ENCODE measurements at regions not wholly inside any gene's neighbourhood (a gene's known extent, or its start where the extent isn't known, plus 50 kb on each side); places are given as distances from the start of the nearest gene placed in this dataset.

DNA sequence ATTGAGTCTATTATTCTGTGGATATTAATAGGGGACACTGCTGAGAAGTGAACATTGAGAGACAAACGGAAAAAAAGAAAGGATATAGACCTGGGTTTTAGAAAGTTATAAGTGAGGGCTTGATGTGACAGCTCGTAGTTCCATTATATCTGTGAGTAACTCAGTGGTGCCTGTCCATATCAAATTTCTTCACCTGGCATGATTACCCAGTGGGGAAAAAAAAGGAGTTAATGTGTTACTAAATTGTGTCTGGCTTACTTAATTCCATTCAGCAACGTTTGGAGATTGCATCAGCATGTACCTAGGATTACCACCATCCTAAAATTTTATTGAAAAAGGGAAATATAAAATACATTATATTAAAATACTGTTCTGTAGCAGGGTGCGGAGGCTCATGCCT is 1249.9 kb downstream of the SLC16A7 start:
- no peak for DNase-seq
- in situ Hi-C loops (cut with MboI; ENCODE audit: low pct_unique_long_range_greater_than_20kb, low sequenced_read_pairs), result no loop called here

DNA sequence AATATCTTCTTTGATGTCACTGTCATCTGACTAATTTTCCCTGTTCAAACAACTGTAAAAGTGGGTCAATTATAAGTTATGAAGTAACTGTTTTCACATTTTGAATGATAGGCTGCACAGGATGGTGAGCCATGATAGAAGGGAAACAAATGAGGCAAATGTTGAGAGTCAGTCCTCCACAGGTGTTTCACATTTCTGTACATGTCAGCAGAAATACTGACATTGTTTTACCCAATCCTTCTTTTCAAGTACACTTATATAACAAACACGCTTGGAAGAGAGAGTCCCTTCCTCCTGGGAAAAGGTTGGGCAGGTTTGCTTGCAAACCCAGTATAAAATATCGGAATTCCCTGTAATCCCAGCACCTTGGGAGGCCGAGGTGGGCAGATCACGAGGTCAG is 1251.5 kb downstream of the SLC16A7 start:
- DNase-seq, result no peak
- in situ Hi-C loops (cut with MboI; ENCODE audit: low pct_unique_long_range_greater_than_20kb, low sequenced_read_pairs), result no loop called here

DNA sequence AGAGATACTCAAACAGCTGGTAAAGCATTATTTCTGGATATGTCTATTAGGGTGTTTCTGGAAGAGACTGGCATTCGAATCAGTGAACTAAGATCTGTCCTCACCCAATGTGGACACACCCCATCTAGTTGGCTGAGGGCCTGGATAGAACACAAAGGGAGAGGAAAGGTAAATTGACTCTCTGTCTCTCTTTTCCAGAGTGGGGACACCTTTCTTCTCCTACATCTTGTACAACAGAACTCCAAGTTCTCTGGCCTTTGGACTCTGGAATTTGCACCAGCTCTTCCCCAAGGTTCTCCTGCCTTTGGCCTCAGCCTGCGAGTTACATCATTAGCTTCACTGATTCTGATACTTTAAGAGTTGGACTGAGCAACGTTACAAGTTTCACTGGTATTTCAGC is 1253.9 kb downstream of the SLC16A7 start:
- in situ Hi-C loops (cut with MboI; ENCODE audit: low pct_unique_long_range_greater_than_20kb, low sequenced_read_pairs), result no loop called here
- DNase-seq, result no peak

GRCh38 chr12:60853407-60853806 is 1257.6 kb downstream of the SLC16A7 start:
- no peak for DNase-seq
- in situ Hi-C loops (cut with MboI; ENCODE audit: low pct_unique_long_range_greater_than_20kb, low sequenced_read_pairs), result no loop called here

DNA sequence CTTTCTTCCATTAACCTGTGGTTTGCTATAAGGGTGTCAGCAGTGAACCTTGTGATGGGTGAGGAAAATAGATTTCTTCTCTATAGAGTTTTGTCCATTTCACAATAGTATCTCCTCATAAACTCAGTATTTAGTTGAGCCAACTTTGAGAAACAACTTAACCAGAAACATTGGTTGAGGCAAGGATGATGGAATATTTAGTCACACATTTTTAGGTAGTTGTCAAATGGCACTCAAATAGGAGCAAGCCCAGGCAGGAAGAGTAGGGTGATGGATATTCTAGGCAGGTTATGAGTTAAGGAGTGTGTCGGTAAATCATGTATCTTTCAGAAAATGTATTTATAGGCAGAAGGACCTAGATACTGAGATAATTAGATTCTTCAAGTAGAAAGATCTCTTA is 1267.6 kb downstream of the SLC16A7 start:
- in situ Hi-C loops (cut with MboI; ENCODE audit: low pct_unique_long_range_greater_than_20kb, low sequenced_read_pairs), result no loop called here
- no peak for DNase-seq

GRCh38 chr12:60872219-60872618 is 1276.4 kb downstream of the SLC16A7 start:
- in situ Hi-C loops (cut with MboI; ENCODE audit: low pct_unique_long_range_greater_than_20kb, low sequenced_read_pairs), result no loop called here
- no peak for DNase-seq

- in situ Hi-C loops (cut with MboI; ENCODE audit: low pct_unique_long_range_greater_than_20kb, low sequenced_read_pairs), result no loop called here
- DNase-seq, result no peak
Observed at GRCh38 chr12:60872850-60873713, 1277.3 kb downstream of the SLC16A7 start.

GRCh38 chr12:60874091-60874490 is 1278.3 kb downstream of the SLC16A7 start:
- DNase-seq, result no peak
- in situ Hi-C loops (cut with MboI; ENCODE audit: low pct_unique_long_range_greater_than_20kb, low sequenced_read_pairs), result no loop called here

DNA sequence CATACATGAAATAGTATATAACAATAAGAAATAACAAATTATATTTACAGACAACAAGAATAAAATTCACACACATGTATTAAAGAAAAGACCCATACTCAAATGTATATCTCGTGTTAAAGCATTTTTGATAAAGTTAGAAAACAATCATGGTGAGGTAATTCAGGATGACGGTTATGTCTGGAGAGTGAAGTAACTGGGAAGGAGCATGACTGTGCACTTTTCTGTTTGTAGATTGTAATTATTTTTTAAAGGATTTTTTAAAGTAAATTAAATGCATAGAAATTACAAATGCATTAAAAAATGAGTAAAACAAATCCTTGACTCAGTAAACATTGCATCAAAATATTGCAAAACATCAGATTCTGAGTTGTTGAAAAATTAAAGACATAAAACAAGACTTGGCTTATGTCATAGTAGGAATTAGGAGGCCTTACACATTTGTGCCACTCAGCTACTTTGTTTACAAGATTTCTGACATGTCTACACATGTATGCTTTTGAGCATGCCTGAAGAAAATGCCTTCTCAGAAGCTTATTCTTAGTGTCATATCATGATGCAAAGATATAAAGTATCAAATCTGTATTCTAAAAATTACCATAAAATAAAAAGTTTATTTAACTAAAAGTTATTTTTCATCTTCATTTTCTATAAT is 1325.1 kb downstream of the SLC16A7 start:
- in situ Hi-C loops (cut with MboI; ENCODE audit: low pct_unique_long_range_greater_than_20kb, low sequenced_read_pairs), result no loop called here
- no peak for DNase-seq

DNA sequence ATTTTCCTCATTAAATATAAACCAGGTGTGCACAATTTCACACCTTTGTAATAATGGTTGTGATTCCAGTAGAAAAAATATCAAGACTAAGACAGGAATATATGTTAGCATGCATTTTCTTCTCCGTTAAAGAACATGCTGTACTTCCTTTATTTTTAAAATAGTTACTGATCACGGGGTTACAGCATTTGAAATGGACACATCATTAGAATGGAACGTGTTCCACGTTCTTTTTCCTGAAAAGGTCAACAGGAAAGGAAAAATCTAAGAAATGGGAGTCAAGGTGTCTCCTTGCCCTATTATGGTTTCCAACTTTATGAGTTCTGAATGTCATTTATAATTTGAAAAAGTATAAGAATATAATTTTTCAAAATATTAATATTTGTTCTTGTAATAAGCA is 1325.7 kb downstream of the SLC16A7 start:
- DNase-seq, result no peak
- in situ Hi-C loops (cut with MboI; ENCODE audit: low pct_unique_long_range_greater_than_20kb, low sequenced_read_pairs), result no loop called here

- no peak for DNase-seq
- in situ Hi-C loops (cut with MboI; ENCODE audit: low pct_unique_long_range_greater_than_20kb, low sequenced_read_pairs), result no loop called here
Observed at GRCh38 chr12:60926256-60926655, 1330.4 kb downstream of the SLC16A7 start.

- in situ Hi-C loops (cut with MboI; ENCODE audit: low pct_unique_long_range_greater_than_20kb, low sequenced_read_pairs), result no loop called here
- DNase-seq, result no peak
Observed at GRCh38 chr12:60930151-60930550, 1330.1 kb upstream of the USP15 start.

DNA sequence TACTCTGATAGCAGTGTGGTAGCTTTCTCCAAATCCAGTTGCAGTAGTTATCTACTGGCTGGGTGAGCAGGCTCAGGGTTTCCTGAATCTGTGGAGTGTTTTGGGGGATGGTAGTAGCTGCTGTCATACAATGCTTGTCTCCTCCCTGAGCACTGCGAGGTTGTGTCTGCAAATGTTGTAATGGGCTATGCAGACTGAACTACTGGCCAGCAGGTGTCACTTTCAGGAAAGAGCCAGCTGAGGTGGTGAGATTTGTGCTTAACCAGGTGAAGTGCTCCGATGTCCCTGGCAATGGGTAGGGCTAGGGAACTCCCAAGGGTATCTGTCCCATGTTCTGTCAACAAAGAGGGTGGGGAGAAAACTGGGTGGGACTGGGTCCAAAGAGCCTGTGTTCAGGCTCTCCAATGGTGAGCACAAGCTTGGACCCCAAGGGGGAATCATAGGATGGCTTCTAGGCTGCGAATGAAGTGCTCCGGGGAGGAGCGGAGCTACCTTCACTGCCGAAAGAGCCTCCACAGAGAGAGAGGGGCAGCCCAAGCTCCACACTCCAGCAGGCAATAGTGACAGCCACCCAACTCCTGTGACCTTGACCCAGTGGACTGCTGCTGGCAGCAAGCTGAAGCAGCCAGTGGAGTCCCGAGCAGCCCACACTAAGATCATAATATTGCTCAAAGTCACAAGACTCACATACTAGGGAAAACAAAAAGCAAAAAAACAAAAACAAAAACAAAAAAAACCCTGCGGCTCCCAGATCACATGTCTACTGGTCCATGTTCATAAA is 1324.0 kb upstream of the USP15 start:
- DNase-seq, result no peak
- in situ Hi-C loops (cut with MboI; ENCODE audit: low pct_unique_long_range_greater_than_20kb, low sequenced_read_pairs), result no loop called here

DNA sequence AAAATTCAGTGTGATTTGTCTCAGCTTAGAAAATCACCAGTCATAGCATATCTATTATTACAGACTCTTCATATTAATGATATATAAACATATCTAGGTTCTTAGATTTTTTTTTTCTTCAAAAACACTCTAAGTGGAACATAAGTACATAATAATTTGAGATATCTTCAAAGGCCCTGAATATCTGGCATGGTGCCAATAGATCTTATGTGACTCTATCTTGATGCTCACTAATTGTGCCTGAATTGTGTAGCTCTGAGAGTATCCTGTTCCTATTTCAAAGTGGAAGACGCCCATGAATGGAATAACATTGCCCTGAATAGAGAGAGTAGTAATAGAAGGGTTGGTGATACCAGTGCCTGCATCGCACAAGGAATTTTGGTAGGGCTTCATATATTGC is 1312.7 kb upstream of the USP15 start:
- DNase-seq, result no peak
- in situ Hi-C loops (cut with MboI; ENCODE audit: low pct_unique_long_range_greater_than_20kb, low sequenced_read_pairs), result no loop called here

DNA sequence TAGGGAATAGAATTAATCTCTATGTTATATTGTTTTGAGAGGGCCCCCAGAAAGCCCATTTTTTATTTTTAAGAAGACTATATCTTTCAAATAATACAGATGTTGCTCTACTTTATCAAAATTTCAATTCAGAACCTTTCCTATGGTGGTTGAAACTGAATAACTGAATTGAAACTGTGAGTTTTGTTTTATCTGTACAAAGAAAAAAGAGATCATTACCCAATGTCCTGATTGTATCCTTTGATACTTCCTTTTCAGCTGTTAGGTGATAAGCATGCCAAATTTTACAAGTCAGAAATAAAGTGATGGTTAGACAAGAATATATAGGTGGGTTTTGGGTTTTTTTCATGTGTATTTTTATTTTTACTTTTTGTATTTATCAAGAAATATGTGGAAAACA is 1293.1 kb upstream of the USP15 start:
- DNase-seq, result no peak
- in situ Hi-C loops (cut with MboI; ENCODE audit: low pct_unique_long_range_greater_than_20kb, low sequenced_read_pairs), result no loop called here

DNA sequence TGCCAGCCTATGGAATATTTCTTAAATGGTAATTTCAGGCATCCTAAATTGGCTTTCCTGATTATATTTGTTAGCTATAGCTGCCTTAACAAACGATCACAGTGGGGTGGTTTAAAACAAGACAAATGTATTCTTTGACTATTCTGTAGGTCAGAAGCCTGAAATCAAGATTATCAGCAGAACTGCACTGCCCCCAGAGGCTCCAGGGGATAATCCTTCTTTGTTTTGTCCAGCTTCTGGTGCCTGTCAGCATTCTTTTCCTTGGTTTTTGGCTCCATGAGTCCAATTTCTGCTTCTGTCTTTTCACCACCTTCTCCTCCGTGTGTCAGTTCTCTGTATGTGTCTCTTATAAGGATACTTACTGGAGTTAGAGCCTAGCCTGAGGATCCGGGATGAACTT is 1282.2 kb upstream of the USP15 start:
- in situ Hi-C loops (cut with MboI; ENCODE audit: low pct_unique_long_range_greater_than_20kb, low sequenced_read_pairs), result no loop called here
- peak; percentile 1 for DNase-seq

DNA sequence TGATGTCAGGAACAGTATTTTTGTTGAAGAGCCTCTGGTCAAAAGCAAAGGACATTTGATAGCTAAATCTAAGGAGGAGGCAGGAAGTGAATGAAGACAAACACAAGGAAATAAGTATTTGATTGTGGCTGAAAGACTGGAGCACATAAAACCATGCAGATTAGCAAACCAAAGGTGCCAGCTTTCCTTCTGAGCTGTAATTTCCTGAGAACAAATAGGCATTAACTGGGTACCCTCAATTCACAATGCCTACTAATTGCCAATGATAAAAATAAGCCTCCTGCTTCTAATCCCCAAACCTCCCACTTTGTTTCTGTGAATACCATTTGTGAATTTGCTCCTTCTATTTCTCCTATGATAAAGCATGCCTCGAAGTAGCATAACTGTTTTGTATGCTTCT is 1279.6 kb upstream of the USP15 start:
- DNase-seq, result no peak
- in situ Hi-C loops (cut with MboI; ENCODE audit: low pct_unique_long_range_greater_than_20kb, low sequenced_read_pairs), result no loop called here

- DNase-seq, result no peak
- in situ Hi-C loops (cut with MboI; ENCODE audit: low pct_unique_long_range_greater_than_20kb, low sequenced_read_pairs), result no loop called here
Observed at GRCh38 chr12:60981473-60981872, 1278.7 kb upstream of the USP15 start.

DNA sequence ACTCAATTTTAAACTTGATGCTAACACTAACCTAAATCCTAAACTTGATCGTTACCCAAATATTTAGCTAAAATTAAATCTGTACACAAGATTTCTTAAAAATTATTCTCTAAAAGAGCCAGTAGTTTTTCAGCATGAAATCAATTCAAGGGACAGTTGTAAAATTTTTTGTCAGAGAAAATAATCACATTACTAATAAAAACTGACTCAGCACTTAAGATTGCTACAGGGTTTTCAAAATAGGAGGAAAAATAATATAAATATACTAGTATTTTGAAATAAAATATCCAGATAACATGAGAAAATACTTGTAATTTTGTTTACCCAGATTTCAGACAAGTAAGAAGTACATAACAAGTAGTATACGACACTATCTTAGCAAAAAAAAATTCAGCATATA is 1268.1 kb upstream of the USP15 start:
- in situ Hi-C loops (cut with MboI; ENCODE audit: low pct_unique_long_range_greater_than_20kb, low sequenced_read_pairs), result no loop called here
- no peak for DNase-seq

DNA sequence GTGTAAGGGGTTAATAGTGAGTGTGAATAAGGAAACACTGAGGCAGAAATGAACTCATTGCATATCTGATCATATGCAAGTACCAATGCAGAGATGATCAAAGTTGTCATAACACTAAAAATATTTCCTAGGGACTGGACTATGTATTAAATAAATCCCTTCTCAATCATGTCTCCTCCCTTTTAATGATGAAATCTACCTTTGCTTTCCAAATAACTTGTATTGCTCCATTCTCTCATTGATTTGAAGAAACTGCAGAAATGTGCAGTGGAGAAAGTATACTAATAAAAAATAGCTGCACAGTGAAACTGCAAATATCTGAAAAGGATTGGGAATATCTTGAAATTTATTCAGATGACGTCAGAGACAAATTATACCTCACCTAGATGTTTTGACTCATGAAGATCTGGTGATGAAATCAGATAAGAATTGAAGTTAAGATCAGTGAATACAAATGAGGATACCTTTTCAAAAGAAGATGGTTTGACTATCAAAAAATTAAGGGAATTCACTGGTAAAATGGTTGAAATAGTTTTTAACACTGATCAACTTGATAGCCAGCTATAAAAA is 1264.9 kb upstream of the USP15 start:
- DNase-seq, result no peak
- in situ Hi-C loops (cut with MboI; ENCODE audit: low pct_unique_long_range_greater_than_20kb, low sequenced_read_pairs), result no loop called here
